Posterior cingulate gyrus (tissue), 11 donors: ENCODE measurements at regions not wholly inside any gene's neighbourhood (a gene's known extent, or its start where the extent isn't known, plus 50 kb on each side); places are given as distances from the start of the nearest gene placed in this dataset.
"Not testable (repeated sequence)": the region's sequence is repeated elsewhere in the genome, so short reads cannot be mapped to it uniquely, and the experiment has no call there.

Experiments
- DNase-seq, 10 donors: peaks; one replicate each; pipeline versions ENCODE4 v3.0.0 to v3.0.0-alpha.2; 2020 to 2021; ENCODE audit warnings: mixed read lengths in 3 of 10
- intact Hi-C: fragments of 100-400 bp; cut with DNase I; formaldehyde crosslinking; loops from one replicate; pipeline ENCODE4 v1.15.1; 2023

- no peak for DNase-seq
- intact Hi-C loops: no loop called here
Observed at GRCh38 chr5:84791138-84791537, 406.5 kb upstream of the EDIL3 start.

- intact Hi-C loops: no loop called here
- DNase-seq: no peak
Observed at GRCh38 chr5:84790406-84790805, 405.7 kb upstream of the EDIL3 start.

GRCh38 chr5:84783003-84783402 lies 398.3 kb upstream of the EDIL3 start:
- intact Hi-C loops: no loop called here
- no peak for DNase-seq

- no peak for DNase-seq
- intact Hi-C loops: no loop called here
Observed at GRCh38 chr5:84779186-84779585, 394.5 kb upstream of the EDIL3 start.

- intact Hi-C loops: loop anchor here (2.0 kb wide), 1 partner anchor 21 kb away; no protein-coding TSS in a partner anchor
- DNase-seq: no peak
Observed at GRCh38 chr5:84764227-84764626, 379.5 kb upstream of the EDIL3 start.

- intact Hi-C loops: no loop called here
- DNase-seq: no peak
Observed at GRCh38 chr5:84758008-84758407, 373.3 kb upstream of the EDIL3 start.

GRCh38 chr5:84752780-84753179 lies 368.1 kb upstream of the EDIL3 start:
- intact Hi-C loops: no loop called here
- no peak for DNase-seq

- intact Hi-C loops: no loop called here
- no peak for DNase-seq
Observed at GRCh38 chr5:84748313-84748712, 363.6 kb upstream of the EDIL3 start.

GRCh38 chr5:84746280-84746679 lies 361.6 kb upstream of the EDIL3 start:
- DNase-seq, intact Hi-C loops: not testable (repeated sequence)

GRCh38 chr5:84741056-84741455 lies 356.4 kb upstream of the EDIL3 start:
- DNase-seq: no peak
- intact Hi-C loops: no loop called here

GRCh38 chr5:84729326-84729725 lies 344.6 kb upstream of the EDIL3 start:
- intact Hi-C loops: no loop called here
- DNase-seq: peak in 7 of 10 donors; percentile 8 to 56 (median 33)

- intact Hi-C loops: no loop called here
Observed at GRCh38 chr5:84727708-84728107, 343.0 kb upstream of the EDIL3 start.

GRCh38 chr5:84725946-84726570 lies 341.4 kb upstream of the EDIL3 start:
- intact Hi-C loops: no loop called here

More at GRCh38 chr5:84727708-84728107, 343.0 kb upstream of the EDIL3 start:
- no peak for DNase-seq

GRCh38 chr5:84724683-84725082 lies 340.0 kb upstream of the EDIL3 start:
- no peak for DNase-seq
- intact Hi-C loops: no loop called here

More at GRCh38 chr5:84725946-84726570, 341.4 kb upstream of the EDIL3 start:
- DNase-seq: no peak

- intact Hi-C loops: no loop called here
- DNase-seq: no peak
Observed at GRCh38 chr5:84724181-84724580, 339.5 kb upstream of the EDIL3 start.

- intact Hi-C loops: no loop called here
- no peak for DNase-seq
Observed at GRCh38 chr5:84718377-84718776, 333.7 kb upstream of the EDIL3 start.

GRCh38 chr5:84715686-84716085 lies 331.0 kb upstream of the EDIL3 start:
- no peak for DNase-seq
- intact Hi-C loops: no loop called here

GRCh38 chr5:84715091-84715490 lies 330.4 kb upstream of the EDIL3 start:
- intact Hi-C loops: no loop called here
- no peak for DNase-seq

- intact Hi-C loops: no loop called here
- DNase-seq: no peak
Observed at GRCh38 chr5:84709075-84709474, 324.4 kb upstream of the EDIL3 start.

GRCh38 chr5:84706678-84707641 lies 322.3 kb upstream of the EDIL3 start:
- intact Hi-C loops: no loop called here
- DNase-seq: no peak

GRCh38 chr5:84700545-84700944 lies 315.9 kb upstream of the EDIL3 start:
- intact Hi-C loops: not testable (repeated sequence)
- DNase-seq: peak in 2 of 10 donors; percentile 55 to 61

GRCh38 chr5:84696651-84697050 lies 312.0 kb upstream of the EDIL3 start:
- no peak for DNase-seq
- intact Hi-C loops: no loop called here
